ENCODE measurements at regions not wholly inside any gene's neighbourhood (a gene's known extent, or its start where the extent isn't known, plus 50 kb on each side); places are given as distances from the start of the nearest gene placed in this dataset.
"Not testable (repeated sequence)": the region's sequence is repeated elsewhere in the genome, so short reads cannot be mapped to it uniquely, and the experiment has no call there.

DNA sequence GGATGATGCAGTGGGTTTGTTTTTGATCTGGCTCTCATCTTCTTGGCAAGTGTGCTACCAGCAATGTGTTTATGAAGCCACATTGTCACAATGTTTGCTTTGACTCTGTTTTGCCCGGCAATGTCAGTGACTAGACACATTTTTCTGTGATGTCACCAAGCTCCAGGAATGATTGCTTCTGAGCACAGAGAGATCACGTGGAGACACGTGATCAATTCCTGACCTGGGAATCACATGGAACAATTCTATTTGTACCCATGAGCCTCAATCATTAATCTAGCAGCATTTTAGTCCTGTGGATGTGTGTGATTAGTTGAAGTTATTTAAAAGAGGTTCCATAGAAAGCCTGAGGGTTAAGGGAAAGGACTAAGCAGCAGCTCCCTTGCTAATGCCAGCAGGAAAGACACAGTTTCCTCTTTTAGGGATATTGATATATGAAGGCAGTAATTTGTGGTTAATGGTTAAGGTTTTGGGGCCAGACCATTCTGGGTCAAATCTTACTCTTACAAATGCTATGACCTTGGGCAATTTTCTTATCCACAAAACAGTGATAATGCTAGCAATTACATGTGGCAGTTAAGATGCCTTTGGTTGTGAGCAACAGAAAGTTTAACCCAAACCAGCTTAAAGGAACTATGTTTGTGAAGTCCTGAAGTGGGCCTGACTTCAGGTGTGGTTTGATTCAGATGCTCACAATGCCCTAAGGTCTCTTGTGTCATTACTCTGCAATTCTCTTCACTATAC, 59.0 kb downstream of the FASLG start:
- DNase-seq: no peak

DNA sequence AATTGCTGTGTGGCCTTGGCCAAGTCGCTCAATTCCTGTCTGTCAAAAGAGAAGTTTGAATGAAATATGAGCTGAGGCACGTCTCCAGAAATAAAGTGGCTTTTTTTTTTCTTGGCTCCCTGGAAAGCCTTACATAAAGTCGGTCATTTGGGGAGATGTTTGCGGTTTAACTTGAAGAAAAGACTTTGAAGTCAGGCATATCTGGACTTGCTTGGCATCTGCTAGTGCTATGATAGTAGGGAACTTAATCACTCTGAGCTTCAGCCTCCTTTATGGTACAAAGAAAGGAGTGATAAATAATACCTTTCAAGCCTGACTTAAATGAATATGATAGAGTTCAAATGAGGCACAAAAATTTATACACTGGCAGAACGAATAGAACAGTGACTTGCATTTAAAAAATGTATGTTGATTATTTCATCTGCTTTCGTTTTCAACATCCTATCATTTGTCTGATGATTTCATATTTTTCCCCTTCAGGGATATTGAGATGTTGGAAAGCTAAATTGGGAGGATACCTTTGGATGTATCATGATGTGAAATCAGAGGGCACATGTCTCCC, 60.2 kb downstream of the FASLG start:
- no peak for DNase-seq

DNA sequence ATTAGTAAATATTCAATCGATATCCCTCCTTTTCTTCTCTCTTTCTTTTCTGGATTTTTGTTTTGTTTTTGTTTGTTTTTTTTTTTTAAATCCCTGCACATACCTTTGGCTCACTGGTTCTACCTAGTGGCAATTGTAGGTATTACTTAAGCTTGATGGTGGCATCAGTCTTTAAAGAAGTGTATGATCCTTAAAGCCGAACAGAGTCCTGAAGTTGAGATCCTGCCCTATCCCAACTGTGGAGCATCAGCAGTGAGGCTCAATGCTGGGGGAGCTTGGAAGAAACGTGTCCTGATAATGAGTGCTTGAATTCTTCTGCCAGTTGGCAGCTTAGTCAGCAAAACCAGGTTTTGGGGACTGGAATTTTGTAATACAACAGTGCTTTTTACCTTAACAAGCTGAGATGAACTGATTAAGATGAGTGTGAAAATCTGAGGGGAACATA, 60.8 kb downstream of the FASLG start:
- no peak for DNase-seq

DNA sequence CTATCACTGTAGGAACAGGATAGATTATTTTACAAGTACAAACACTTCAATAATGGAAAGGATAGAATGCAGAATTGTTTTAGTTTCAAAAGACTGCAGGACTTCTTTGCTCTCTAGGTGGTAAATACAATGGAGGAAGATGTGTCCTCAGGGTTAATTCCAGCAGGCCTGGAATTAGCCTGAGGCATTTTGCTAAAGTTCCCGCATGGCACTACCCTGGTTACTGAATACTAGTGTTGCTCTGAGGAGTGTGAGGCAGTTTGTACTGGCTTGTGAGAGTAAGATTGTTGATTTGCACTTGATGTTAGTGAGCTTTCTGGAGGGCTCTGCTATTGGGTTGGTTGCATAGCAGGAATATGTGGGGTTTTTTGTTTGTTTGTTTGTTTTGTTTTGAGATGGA, 61.4 kb downstream of the FASLG start:
- no peak for DNase-seq

DNA sequence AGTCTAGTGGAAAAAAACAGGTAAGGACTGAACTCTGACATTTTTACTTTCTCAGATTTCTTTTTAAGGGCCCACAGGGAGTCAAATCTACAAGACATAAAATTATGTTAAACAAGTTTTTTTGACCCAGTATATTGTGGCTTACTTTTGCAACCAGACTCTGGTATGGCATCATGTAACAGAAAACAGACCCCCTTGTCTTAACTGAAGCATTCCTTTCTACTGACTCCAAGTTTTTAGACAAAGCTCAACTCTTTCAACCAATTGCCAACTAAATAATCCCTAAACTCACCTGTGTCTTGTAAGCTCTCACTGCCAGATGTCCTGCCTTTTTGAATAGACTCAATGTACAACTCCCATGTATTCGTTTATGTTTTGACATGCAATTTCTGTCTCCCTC, 64.3 kb downstream of the FASLG start:
- no peak for DNase-seq

DNA sequence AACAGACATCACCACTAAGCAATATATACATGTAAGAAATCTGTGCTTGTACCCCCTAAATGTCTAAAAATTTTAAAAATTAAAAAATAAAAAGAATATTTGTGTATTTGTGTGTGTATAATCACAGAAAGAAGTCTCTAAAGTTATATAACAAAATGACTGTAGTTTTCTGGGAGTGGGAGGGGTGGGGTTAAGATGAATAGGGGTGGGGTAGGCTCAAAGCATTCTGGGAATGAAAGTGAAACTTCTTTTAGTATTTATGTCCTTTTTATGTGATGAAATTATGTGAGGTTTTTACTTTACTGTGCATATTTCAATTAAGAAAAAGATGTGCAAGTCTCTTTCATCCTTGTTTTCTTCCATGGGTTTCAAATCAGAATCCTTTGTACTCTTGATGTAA, 65.3 kb downstream of the FASLG start:
- DNase-seq: no peak

DNA sequence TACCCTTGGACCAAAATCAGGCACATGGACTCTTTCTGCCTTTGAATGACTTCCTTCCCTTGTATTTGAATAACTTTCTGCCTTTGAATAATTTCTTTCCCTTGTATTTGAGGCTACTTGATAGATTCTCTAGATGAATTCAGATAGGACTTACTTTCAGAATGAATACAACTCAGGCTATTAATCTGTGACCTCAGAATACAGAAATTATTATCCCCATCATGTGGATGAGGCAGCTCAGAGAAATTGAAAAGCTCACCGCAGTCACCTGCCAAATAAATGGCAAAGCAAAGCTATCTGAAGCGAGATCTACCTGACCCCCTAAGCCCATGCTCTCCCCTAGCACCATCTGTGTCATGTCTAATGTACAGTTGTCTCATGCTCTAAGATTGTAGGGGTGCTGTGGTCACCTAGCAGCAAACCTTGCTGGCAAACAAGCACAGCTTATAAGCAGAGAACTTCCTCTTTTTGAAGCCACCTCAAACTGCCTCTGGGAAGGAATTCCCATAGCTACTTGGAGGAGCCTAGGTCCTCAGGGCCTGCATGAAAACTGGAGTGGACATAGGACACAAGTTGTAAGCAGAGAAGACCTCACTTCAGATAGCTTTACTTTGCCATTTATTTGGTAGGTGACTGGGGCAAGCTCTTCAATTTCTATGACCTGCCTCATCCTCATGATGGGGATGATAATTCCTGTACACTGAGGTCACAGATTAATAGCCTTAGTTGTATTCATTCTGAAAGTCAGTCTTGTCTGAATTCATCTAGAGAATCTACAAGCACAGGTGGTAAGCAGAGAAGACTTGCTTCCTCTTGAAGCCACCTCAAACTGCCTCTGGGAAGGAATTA, 66.1 kb downstream of the FASLG start:
- no peak for DNase-seq

DNA sequence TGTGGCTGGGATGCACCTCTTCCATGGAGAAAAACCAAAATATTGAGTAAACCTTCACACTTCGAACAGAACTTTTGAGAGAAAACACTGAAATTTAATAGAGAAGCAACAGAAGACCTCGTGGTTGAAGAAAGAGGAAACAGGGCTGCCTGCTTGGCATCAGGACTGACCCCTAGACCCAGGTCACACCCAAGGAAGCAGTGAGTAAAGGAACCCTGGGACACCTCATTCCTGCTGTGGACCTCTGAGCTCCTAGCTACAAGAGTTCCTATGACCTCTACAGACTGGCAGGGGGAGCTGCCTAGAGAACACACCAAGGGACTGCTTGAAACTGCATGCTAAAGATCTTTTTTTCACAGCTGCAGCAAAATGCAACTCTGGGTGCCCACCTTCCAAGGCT, 67.8 kb downstream of the FASLG start:
- no peak for DNase-seq

DNA sequence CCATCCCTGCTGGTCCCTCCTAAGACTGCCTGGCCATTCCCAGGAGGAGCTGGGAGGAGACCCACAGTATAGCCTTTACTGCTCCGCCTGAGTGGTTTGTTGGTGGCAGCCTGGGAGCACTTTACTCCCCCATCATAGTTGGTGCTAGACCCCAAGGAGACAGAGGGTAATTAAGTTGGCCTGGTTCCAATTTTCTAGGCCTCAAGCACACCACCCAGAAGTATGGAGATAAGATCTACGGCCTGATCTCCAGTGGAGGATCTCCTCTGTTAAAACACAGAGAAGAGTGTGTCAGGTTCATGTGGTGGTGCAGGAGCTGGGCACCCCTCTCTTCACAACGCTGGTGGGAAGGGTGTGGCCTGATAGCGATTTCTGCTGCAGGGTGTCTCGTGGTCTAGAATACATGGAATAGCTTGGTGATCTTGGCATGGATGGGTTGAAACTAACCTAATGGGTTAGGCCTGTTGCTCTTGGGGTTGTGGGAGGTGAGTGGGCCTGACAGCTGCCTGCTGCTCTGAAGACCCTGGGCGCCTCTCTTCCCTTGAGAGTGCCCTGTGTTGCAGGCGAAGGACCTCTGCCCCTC, 68.5 kb downstream of the FASLG start:
- no peak for DNase-seq

DNA sequence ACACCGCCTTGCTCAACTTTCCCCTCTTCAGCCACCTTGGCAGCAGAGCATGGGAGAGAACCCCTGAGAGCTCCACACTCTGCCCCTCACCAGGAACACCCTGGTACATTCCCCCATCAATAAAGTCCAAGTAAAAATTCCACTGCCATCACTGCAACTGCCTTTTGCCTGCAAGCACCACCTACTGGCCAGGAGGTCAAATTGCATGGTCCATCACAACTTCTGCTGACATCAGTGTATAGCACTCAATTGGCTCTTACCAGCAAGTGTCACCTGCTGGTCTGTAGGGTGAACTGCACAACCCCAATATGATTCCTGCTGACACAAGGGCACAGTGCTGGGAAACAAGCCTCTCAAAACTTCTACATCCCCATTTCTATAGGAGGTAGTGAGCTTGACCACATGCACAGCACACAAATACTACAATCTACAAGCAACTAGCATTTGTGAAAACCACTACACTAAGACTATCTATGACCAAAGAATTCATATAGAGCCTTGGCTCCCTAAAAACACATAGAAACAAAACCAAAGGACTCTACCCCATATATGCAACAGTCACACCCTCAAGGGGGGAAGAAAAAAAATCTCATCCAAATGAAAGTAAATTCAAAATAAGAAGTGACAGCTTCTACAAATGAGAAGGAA, 69.2 kb downstream of the FASLG start:
- peak; percentile 50 to 64 for DNase-seq

DNA sequence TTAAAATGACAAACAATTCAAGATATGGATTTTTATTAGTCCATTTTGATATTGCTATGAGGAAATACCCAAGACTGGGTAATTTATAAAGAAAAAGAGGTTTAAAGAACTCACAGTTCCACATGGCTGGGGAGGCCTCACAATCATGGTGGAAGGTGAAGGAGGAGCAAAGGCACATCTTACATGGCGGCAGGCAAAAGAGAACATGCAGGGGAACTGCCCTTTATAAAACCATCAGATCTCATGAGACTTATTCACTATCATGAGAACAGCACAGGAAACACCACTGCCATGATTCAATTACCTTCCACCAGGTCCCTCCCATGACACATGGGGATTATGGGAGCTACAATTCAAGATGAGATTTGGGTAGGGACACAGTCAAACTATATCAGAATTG, 69.8 kb downstream of the FASLG start:
- not testable (repeated sequence) for DNase-seq

DNA sequence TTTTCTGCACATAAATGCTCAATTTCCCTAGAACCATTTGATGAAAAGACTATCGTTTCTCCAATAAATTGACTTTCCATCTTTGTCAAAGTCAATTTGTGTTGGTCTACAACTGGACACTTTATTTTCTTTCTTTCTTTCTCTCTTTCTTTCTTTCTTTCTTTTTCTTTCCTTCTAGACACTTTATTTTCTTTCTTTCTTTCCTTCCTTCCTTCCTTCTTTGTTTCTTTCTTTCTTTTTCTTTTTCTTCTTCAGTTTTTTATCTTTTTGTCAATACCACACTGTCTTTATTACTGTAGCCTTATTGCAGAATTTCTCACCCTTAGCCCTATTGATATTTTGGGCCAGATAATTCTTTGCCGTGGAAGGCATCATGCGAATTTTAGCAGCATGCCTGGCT, 73.5 kb downstream of the FASLG start:
- DNase-seq: no peak

DNA sequence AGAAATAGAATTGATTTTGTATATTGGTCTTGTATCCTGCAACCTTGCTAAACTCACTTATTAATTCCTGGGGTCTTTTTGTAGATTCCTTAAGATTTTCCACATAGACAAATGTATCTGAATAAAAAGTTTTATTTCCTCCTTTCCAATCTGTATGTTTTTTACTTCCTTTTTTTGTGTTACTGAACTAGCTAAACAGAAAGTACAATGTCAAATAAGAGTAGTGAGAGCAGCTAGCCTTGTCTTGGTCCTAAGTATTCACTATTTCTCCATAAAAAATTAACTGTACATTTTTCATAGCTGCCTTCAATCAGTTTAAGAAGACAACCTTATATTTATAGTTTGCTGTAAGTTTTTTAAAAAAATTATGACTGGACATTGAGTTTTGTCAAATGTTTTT, 74.9 kb downstream of the FASLG start:
- DNase-seq: no peak

DNA sequence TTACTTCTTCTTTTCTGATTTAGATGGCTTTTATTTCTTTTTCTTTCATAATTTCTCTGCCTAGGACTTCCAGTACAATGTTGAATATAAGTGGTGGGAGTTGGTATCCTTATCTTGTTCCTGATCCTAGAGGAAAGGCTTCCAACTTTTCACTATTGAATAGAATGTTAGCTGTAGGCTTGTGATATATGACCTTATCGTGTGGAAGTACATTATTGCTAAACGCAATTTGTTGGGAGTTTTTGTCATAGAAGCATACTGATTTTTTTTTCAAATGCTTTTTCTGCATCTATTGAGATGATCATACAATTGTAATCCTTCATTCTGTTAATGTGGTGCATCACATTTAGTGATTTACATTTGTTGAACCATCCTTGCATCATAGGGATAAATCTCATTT, 79.5 kb downstream of the FASLG start:
- no peak for DNase-seq

DNA sequence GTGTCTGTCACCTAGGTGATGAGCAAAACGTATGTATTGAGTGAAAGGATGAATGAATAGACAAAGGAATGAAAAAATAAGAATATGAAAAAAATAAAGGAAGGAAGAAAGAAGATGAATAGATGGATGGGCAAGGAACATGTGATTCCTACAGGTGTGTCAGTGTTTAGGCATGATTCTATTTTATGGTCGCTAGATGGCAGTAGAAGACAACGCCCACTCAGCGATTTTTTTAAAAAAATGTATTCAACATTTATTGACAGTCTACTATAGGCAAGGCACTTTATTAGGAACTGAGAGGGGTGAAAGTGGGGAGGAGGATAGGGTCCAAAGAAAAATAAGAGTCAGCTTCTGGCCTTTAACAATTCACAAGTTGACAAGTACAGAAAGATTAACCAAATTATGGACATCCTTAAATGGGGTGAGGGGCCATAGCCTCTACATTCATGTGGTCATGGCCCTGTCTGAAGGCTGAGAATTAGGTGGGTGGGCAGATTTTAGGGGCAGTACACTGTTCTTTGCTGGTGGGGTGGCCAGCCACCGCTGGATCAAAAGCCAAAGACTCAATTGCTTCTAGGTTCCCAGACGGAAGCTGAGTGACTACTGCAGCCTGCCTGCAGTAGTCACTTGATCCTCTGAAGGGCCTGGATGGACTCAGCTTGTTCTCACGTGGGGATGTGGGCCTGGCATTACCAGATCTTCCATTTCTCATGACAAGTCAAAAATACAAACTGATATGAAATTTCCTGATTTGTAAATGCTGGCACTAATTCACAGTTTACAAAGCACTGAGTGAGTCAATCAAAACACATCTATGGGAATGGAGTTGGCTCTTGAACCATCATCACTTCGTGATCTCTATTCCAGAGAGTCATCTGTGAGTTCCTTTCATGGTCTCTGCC, 83.9 kb downstream of the FASLG start:
- no peak for DNase-seq

DNA sequence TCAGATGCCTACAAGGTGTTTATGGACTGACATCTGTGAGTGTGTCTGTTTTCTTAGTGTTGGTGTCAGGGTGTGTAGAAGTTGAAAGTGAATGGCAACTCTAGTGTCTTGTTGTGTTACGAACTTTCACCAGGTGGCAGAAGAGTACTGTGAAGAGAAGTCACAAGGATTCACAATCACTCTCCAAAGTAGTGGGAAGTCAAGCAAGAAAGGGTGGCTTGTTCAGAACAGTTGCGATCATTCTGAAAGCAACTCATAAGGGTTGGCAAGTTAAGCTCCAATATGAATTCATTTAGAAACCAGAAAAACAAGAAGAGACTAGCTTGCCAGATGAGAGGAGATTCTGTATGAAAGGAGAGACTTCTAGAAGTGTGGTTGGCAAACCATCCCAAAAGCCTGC, 86.1 kb downstream of the FASLG start:
- DNase-seq: no peak

DNA sequence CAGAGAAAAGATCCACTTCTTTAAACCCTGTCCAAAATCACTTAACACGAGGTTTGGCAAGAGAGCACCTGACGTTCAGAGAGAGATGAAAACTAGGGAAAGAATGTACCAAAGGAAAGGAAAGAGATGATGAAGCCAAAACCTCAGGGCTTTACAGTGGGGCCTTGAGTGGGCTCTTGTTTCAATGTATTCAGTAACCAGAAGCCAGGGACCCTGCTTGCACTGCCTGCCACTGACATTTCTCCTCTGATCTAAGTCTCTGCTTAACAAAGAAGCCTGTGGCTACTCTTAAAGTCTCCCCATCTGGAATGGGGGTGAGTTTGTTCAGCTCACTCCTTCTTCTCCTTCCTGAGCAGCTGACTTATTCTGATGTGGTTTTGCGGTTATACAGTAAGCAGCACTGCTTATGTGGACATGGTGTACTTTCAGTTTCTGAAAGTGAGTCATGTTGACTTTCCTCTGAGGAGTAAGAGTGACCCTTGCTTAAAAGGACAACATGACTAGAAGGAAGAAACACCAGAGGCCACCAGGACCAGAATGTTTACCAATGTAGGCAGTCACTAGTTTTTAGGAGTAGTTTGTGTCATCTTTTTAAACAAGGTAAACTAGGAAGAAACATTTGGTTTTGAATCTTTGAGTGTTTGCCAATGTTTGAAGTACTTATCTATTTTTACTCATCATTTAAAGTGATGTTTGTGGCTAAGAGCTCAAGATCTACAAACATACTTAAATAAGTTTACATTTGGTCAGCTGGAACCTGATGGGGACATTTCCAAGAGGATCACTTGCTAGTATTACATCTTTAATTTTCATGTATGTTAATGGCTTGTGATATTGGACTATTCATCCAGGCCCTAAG, 87.4 kb downstream of the FASLG start:
- DNase-seq: no peak

DNA sequence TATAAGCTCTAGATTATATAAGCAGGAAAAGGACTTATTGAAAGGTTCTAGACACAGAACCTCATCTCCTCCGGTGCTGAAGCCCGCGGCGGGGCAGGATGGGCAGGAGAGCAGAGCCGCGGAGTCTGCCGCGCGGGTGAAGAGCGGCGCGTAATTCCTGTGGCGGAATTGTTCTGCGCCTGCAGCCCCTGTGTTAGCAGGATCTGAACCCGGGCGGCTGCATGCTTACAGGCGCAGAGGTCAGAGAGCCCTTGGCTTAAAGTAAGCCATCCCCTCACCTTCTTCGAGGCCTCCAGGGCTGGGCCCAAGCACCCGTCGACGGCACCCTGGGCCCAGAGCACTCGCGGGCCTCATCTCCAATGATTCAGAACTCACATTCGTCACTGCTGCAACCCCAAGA, 89.3 kb downstream of the FASLG start:
- no peak for DNase-seq

DNA sequence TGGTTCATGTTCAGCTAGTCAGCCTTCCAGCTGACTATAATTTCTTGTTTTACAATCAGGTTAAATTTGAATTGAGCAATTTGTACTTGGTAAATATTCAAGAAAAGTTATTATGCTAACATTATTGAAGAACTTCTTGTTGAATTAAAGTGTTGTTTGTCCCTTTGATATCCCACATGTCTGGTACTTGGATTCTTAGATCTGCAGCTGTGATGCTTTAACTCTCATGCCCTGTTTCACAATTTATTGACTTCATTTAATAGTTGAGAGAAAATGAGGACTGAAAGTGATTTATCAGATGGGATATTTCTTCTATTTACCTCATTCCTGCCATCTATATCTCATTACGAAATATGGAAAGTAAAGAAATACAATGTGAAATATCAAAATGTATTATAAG, 92.8 kb downstream of the FASLG start:
- no peak for DNase-seq

DNA sequence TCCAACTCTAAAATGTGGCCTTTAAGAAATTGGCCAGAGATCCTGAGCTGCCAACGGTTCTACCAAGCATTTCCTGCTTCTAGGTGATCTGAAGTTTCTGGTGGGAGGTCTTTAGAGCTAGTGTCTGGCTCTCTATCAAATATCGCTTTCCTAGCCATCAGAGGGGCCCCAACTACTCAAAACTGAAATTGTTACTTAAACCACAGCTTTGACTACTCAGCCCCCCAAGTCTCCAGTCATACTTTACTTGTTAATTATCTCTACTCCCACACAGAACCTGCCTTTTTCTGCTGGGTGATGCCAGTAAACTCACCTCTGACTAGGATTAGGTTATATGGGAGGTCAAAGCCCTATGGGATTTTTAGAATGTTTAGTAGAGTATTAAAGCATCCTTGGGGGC, 95.1 kb downstream of the FASLG start:
- DNase-seq: no peak

DNA sequence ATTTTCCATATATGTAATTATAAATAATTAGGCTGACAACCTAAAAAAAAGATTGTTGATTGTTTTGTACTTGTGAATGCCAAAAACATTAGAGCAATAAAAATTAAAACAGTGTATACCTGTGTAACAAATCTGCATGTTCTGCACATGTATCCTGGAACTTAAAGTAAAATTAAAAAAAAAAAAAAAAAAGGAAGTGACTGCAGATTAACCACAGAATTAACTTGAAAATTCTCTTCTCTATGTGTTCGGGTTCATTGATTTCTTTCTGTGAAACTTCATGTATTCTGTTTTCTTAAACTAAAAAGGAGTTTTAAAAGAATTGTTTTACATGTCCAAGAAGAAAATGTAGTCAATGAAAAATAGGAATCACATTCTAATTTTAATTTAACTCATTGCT, 95.7 kb downstream of the FASLG start:
- DNase-seq: no peak

Measured in activated CD4-positive, alpha-beta T cell treated with anti-CD3 and anti-CD28 coated beads, Interleukin-2, amount 50 U/mL, for 48 hours (primary cell).